GM20000 (cell line): ENCODE measurements at regions not wholly inside any gene's neighbourhood (a gene's known extent, or its start where the extent isn't known, plus 50 kb on each side); places are given as distances from the start of the nearest gene placed in this dataset.

Source experiments
- DNase-seq: peaks from one replicate; pipeline ENCODE4 v3.0.0; 2012; ENCODE audit warnings: low spot score
- TF ChIP-seq, protein P1 (sequence below): IDR thresholded peaks from 2 replicates; pipeline ENCODE4 v1.5.1; 2012; ENCODE audit warnings: mild to moderate bottlenecking, control low read depth; ENCODE audit errors: extremely low read depth, missing control alignments

DNA sequence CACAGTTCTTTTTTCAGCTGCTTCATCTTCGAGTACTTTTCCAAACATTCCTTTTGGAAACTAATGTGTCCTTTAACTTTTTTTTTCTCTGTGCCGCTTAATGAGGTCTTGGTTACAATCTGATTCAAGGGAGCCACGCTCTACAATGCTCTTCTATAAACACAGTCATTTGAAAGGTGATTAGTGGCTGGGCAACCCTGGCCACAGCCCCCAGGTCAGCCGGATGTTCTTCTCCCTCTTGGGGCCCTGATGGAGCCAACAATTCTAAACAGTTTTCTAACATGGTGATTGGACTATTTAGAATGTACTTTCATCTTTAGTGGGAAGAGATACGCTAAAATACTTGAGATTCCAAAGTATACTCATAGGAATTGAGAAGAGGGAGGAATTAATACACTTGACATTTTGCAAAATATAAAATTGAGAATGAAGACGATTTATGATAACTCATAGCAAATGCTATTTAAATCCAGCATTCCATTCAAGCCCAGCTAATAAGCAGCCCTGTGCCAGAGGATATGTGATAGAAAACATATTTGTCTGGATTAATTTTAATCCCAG is 83.7 kb upstream of the MBOAT2 start:
- TF ChIP-seq, protein P1, sequence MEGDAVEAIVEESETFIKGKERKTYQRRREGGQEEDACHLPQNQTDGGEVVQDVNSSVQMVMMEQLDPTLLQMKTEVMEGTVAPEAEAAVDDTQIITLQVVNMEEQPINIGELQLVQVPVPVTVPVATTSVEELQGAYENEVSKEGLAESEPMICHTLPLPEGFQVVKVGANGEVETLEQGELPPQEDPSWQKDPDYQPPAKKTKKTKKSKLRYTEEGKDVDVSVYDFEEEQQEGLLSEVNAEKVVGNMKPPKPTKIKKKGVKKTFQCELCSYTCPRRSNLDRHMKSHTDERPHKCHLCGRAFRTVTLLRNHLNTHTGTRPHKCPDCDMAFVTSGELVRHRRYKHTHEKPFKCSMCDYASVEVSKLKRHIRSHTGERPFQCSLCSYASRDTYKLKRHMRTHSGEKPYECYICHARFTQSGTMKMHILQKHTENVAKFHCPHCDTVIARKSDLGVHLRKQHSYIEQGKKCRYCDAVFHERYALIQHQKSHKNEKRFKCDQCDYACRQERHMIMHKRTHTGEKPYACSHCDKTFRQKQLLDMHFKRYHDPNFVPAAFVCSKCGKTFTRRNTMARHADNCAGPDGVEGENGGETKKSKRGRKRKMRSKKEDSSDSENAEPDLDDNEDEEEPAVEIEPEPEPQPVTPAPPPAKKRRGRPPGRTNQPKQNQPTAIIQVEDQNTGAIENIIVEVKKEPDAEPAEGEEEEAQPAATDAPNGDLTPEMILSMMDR = no peak
- DNase-seq = no peak

DNA sequence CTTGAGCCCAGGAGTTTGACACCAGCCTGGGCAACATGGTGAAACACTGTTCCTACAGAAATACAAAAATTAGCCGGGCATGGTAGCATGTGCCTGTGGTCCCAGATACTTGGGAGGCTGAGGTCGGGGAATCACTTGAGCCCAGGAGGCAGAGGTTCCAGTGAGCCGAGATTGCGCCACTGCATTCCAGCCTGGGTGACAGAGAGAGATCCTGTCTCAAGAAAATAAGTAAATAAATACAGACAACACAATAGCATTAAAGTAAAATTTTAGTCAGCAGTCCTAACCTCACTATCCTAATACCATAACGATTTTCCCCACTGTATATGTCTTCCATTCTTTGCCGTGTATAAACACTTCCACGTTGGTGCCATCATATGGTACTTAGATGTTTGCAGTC is 83.0 kb upstream of the MBOAT2 start:
- DNase-seq = no peak
- TF ChIP-seq, protein P1 = no peak

DNA sequence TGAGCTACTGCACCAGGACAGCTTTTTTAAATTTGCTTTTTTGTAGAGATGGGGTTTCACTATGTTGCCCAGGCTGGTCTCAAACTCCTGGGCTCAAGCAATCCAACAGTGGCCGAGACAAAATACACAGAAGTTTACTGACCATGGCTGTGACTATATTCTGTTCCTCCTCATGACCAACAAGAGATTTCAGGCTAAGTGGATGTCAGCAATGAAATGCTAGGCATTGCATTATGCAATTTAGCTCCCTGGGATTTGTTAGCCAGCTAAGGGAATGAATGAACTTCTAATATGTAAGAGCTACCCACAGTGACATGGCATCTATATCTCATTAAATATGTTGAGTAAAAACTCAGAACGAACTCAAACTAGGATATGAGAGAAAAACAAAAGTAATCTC is 81.9 kb upstream of the MBOAT2 start:
- TF ChIP-seq, protein P1 = no peak
- no peak for DNase-seq

DNA sequence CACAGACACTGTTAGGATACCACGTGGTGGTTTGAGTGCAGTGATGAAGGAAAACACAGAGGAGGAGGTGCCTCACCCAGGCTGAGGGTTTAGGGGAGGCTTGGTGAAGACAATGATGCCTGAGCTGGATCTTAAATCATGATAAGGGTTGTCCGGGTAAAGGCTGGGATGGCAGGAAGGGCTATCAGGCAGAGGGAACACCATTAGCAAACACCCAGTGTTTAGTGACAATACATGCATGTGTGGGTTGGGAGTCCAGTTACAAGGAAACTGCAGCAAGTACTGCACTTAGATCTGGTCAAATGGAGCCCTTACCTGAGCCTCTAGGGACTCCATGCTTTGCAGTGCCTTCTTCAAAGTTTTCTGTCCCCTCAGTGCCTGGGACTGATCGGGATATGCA is 79.8 kb upstream of the MBOAT2 start:
- TF ChIP-seq, protein P1 = no peak
- DNase-seq = no peak

DNA sequence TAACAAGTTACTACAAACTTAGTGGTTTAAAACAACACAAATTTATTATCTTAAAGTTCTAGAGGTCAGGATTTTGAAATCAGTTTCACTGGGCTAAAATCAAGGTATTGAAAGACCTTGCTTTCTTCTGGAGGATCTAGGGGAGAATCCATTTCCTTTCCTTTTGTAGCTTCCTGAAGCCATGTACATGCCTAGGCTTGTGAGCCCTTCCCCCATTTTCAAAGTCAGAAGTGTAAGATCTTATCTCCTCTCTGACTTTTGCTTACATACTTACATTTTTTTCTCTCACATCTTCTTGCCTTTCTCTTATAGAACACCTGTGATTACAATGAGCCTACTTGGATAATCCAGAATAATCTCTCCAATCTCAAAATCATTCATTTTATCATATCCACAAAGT is 78.7 kb upstream of the MBOAT2 start:
- TF ChIP-seq, protein P1 = no peak
- DNase-seq = no peak

DNA sequence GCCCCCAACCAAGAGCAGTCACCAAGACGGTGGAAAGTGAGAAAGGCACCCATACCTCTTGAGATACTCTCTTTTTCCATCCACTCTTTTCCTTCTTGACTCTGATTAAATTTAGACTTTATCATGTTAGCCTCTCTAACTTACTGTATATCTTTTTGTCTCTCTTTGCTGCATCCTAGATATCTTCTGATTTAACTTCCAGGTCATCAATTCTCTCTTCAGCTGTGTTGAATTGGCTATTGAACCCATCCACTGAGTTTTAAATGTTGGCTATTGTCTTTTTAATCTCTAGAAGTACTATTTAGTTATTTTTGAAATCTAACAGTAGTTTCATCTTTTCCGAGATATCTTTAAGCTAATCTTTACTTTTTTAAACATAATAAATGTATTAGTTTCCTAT is 78.3 kb upstream of the MBOAT2 start:
- no peak for DNase-seq
- TF ChIP-seq, protein P1 = no peak

DNA sequence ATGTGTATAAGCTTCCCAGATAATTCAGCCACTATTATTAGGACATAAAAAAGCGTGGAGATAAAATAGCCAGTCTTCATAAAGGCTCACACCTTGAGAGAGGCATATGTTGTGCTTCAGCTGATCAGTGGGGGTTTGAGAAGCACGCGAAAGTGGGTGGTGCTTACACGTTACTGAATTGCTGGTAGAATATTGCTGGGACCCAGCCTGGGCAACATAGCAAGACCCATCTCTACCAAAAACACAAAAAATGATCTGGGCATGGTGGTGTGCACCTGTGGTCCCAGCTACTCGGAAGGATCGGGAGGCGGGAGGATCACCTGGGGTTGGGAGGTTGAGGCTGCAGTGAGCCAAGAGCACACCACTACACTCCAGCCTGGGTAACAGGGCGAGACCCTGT is 74.9 kb upstream of the MBOAT2 start:
- no peak for DNase-seq
- TF ChIP-seq, protein P1 = no peak
